MCF 10A (cell line): ENCODE measurements at regions not wholly inside any gene's neighbourhood (a gene's known extent, or its start where the extent isn't known, plus 50 kb on each side); places are given as distances from the start of the nearest gene placed in this dataset.

Source experiments
- BruUV-seq: library from RNA; stranded (reverse); fragments of 400-500 nt; replicated peaks from 2 replicates; lab custom pipeline; 2021; lab: Mats Ljungman, UMichigan
- CTCF ChIA-PET: fragments of 300-600 bp; sonication (Branson Sonifier 250); formaldehyde crosslinking; extraction: SDS; loops from one replicate; lab custom pipeline; 2021; ENCODE audit warnings: antibody characterized with exemption, inconsistent platforms; lab: Yijun Ruan, JAX
- POLR2A ChIA-PET: fragments of 300-600, 350-650 bp; sonication (Branson Sonifier 250); formaldehyde crosslinking; extraction: SDS; loops from one replicate; lab custom pipeline; 2020; ENCODE audit warnings: antibody characterized with exemption, inconsistent platforms; lab: Yijun Ruan, JAX
- DNase-seq: peaks from one replicate; pipeline ENCODE4 v3.0.0-alpha.2; 2018; ENCODE audit not compliant: unreplicated experiment
- H3K27ac Mint-ChIP-seq: one replicate; pipeline ENCODE4 v1.8.0; 2022; ENCODE audit warnings: mild to moderate bottlenecking, low read depth, mixed read lengths; ENCODE audit not compliant: unreplicated experiment
- H3K27me3 Mint-ChIP-seq: one replicate; pipeline ENCODE4 v1.8.0; 2022; ENCODE audit warnings: mixed read lengths; ENCODE audit not compliant: insufficient read depth, unreplicated experiment
- H3K36me3 Mint-ChIP-seq: one replicate; pipeline ENCODE4 v1.8.0; 2022; ENCODE audit warnings: mild to moderate bottlenecking, moderate library complexity, mixed read lengths; ENCODE audit not compliant: insufficient read depth, unreplicated experiment
- H3K4me1 Mint-ChIP-seq: one replicate; pipeline ENCODE4 v1.8.0; 2022; ENCODE audit warnings: mixed read lengths; ENCODE audit not compliant: insufficient read depth, unreplicated experiment
- H3K4me3 Mint-ChIP-seq: one replicate; pipeline ENCODE4 v1.8.0; 2022; ENCODE audit warnings: mild to moderate bottlenecking, moderate library complexity, mixed read lengths; ENCODE audit not compliant: unreplicated experiment
- H3K9me3 Mint-ChIP-seq: one replicate; pipeline ENCODE4 v1.8.0; 2022; ENCODE audit warnings: mixed read lengths; ENCODE audit not compliant: unreplicated experiment
- CTCF ChIP-seq: fragments of 200-600 bp; IDR thresholded peaks from one replicate; pipeline ENCODE4 v1.8.0; 2022; ENCODE audit warnings: antibody characterized with exemption, mild to moderate bottlenecking; ENCODE audit not compliant: unreplicated experiment
- intact Hi-C: fragments of 100-400 bp; cut with micrococcal nuclease; formaldehyde crosslinking; loops from 2 replicates; pipeline ENCODE4 v1.14.1; 2022

GRCh38 chr12:88914967-88915366 lies 334.7 kb upstream of the KITLG start:
- Mint-ChIP-seq H3K27me3 (no peaks in the 10 kb centered on the region), H3K9me3 (peaks cover 27% of the 10 kb centered on the region), H3K4me1 (no peaks in the 10 kb centered on the region)

GRCh38 chr12:88909510-88909909 lies 329.2 kb upstream of the KITLG start:
- Mint-ChIP-seq H3K27me3 (no peaks in the 10 kb centered on the region), H3K4me3 (no peak overlapping the region), H3K9me3 (peaks cover 26% of the 10 kb centered on the region), H3K27ac (no peak overlapping the region), H3K4me1 (no peaks in the 10 kb centered on the region), H3K36me3 (no peaks in the 10 kb centered on the region)
- POLR2A ChIA-PET, result no interaction called here
- DNase-seq, result no peak
- CTCF ChIA-PET, result no interaction called here
- TF ChIP-seq CTCF, result no peak
- no TSS peak for BruUV-seq
- intact Hi-C loops, result no loop called here

More at GRCh38 chr12:88914967-88915366, 334.7 kb upstream of the KITLG start:
- no peak overlapping the region for H3K27ac Mint-ChIP-seq
- POLR2A ChIA-PET, result no interaction called here
- no TSS peak for BruUV-seq
- DNase-seq, result no peak
- H3K4me3 Mint-ChIP-seq, result no peak overlapping the region
- no peaks in the 10 kb centered on the region for H3K36me3 Mint-ChIP-seq
- CTCF ChIA-PET, result no interaction called here
- no peak for TF ChIP-seq CTCF
- intact Hi-C loops, result no loop called here

- no TSS peak for BruUV-seq
- no peaks in the 10 kb centered on the region for H3K36me3 Mint-ChIP-seq
- no peaks in the 10 kb centered on the region for H3K4me1 Mint-ChIP-seq
- H3K4me3 Mint-ChIP-seq, result no peak overlapping the region
- no peak for DNase-seq
- peaks cover 15% of the 10 kb centered on the region for H3K9me3 Mint-ChIP-seq
- intact Hi-C loops, result no loop called here
- no peak for TF ChIP-seq CTCF
- POLR2A ChIA-PET, result no interaction called here
- CTCF ChIA-PET, result no interaction called here
- H3K27me3 Mint-ChIP-seq, result no peaks in the 10 kb centered on the region
- no peak overlapping the region for H3K27ac Mint-ChIP-seq
These were observed 328.1 kb upstream of the KITLG start for GRCh38 chr12:88908345-88908744.

GRCh38 chr12:88904705-88905104 lies 324.4 kb upstream of the KITLG start:
- no peaks in the 10 kb centered on the region for H3K27me3 Mint-ChIP-seq
- H3K4me3 Mint-ChIP-seq, result no peak overlapping the region

More at GRCh38 chr12:88904705-88905104, 324.4 kb upstream of the KITLG start:
- Mint-ChIP-seq H3K27ac (no peak overlapping the region), H3K4me1 (no peaks in the 10 kb centered on the region), H3K36me3 (no peaks in the 10 kb centered on the region), H3K9me3 (peaks cover under 1% of the 10 kb centered on the region)
- intact Hi-C loops, result no loop called here
- no peak for TF ChIP-seq CTCF
- ChIA-PET POLR2A (no interaction called here), CTCF (no interaction called here)
- DNase-seq, result no peak
- no TSS peak for BruUV-seq
